HL-60 (cell line): ENCODE measurements at regions not wholly inside any gene's neighbourhood (a gene's known extent, or its start where the extent isn't known, plus 50 kb on each side); places are given as distances from the start of the nearest gene placed in this dataset.

Experiments
- DNase-seq, 2 experiments: peaks; one replicate each; pipeline ENCODE4 v3.0.0-alpha.2; 2010 to 2020; ENCODE audit warnings: low read depth in 1 of 2, low spot score in 1 of 2
- H3K27ac ChIP-seq: fragments of 250-450 bp; sonication (Bioruptor Pico); replicated peaks from 2 replicates; pipeline ENCODE4 v1.5.1; 2020; ENCODE audit warnings: mild to moderate bottlenecking, moderate library complexity
- H3K27me3 ChIP-seq: fragments of 250-450 bp; sonication (Bioruptor Pico); 2 replicates; pipeline ENCODE4 v1.5.1; 2021; ENCODE audit warnings: mild to moderate bottlenecking, moderate library complexity; ENCODE audit not compliant: insufficient read depth, poor library complexity, severe bottlenecking
- H3K4me3 ChIP-seq: replicated peaks from 2 replicates; pipeline ENCODE4 v1.5.1; 2011; ENCODE audit warnings: mild to moderate bottlenecking, control low read depth, low read length; ENCODE audit not compliant: insufficient read depth
- CTCF ChIP-seq: IDR thresholded peaks from one replicate; pipeline ENCODE4 v1.5.1; 2011; ENCODE audit warnings: low read length, control low read depth, inconsistent platforms; ENCODE audit not compliant: insufficient read depth
- GABPA ChIP-seq: IDR thresholded peaks from 2 replicates; pipeline ENCODE4 v1.6.1; 2012; ENCODE audit warnings: low read depth
- POLR2AphosphoS5 ChIP-seq: IDR thresholded peaks from 2 replicates; pipeline ENCODE4 v1.6.1; 2012; ENCODE audit warnings: low read depth
- REST ChIP-seq: IDR thresholded peaks from 2 replicates; pipeline ENCODE4 v1.6.1; 2012; ENCODE audit warnings: low read depth; ENCODE audit not compliant: insufficient replicate concordance
- SPI1 ChIP-seq: IDR thresholded peaks from 2 replicates; pipeline ENCODE4 v1.6.1; 2012; ENCODE audit warnings: low read depth, mild to moderate bottlenecking, borderline replicate concordance

DNA sequence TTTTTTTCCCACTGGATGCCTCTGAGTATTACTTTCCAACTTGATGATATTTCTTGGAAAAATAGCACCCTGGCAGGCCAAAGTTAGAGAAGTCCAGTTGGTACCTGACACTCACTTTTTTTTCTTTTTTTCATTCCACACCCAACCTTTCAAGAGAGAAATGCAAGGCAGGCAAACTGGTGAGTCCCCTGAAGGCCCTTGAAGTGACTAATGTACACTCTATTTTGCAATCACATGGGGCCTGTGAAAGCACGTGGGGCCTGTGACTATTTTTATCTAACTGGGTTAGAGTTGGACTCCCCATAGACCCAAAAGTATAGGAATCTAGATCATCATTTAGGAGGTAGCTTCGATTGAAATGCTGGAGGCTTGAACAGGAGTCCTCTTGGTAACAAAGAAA, 316.7 kb downstream of the CHL1 start:
- no peak for TF ChIP-seq CTCF
- no peak for TF ChIP-seq REST
- no peak for TF ChIP-seq GABPA
- no peak for TF ChIP-seq SPI1
- Histone ChIP-seq H3K27ac (no peak overlapping the region), H3K4me3 (no peak overlapping the region), H3K27me3 (no peaks in the 10 kb centered on the region)
- DNase-seq, result no peak

- TF ChIP-seq REST (no peak), POLR2AphosphoS5 (no peak), SPI1 (no peak), CTCF (no peak), GABPA (no peak)
- Histone ChIP-seq H3K27ac (no peak overlapping the region), H3K27me3 (no peaks in the 10 kb centered on the region), H3K4me3 (no peak overlapping the region)
- no peak for DNase-seq
These were observed 317.6 kb downstream of the CHL1 start for GRCh38 chr3:514192-514591.

DNA sequence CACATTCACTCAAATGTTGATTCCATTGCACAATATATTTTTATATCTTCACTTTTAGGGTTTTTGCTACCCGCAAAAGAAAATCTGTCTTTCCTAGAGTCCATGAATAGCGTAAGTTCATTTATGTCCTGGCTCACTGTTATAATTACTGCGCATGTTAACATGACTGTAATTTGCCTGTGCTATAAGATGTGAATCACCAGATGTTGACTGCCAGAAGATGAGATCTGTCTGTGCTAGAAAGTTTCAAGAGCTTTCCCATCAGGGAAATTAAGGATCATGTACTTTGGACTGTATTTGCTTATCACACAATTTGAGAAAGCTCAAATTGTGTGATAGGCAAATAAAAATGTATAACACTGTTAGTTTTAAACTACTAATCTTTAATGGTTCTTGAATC, 322.5 kb downstream of the CHL1 start:
- H3K27ac ChIP-seq, result no peak overlapping the region
- H3K4me3 ChIP-seq, result no peak overlapping the region
- no peak for TF ChIP-seq GABPA
- no peak for TF ChIP-seq REST
- no peak for TF ChIP-seq CTCF
- TF ChIP-seq POLR2AphosphoS5, result no peak
- TF ChIP-seq SPI1, result no peak
- no peak for DNase-seq
- H3K27me3 ChIP-seq, result no peaks in the 10 kb centered on the region
